Aorta (tissue), 5 donors: ENCODE measurements at regions not wholly inside any gene's neighbourhood (a gene's known extent, or its start where the extent isn't known, plus 50 kb on each side); places are given as distances from the start of the nearest gene placed in this dataset.

ENCODE experiments used
- ATAC-seq: fragments of 200-7000 bp; cut with Tn5 transposase; one replicate; pipeline ENCODE4 v1.9.1; 2022; ENCODE audit warnings: moderate library complexity; ENCODE audit not compliant: low FRiP score
- DNase-seq, 2 donors: peaks; one replicate each; pipeline ENCODE4 v3.0.0-alpha.2; 2020
- H3K27ac ChIP-seq, 2 donors: one replicate each; pipeline ENCODE4 v1.5.1; 2013; ENCODE audit warnings: low read length in 2 of 2, mild to moderate bottlenecking in 2 of 2, moderate library complexity in 2 of 2, control low read depth in 1 of 2, inconsistent platforms in 1 of 2, low read depth in 1 of 2
- H3K27me3 ChIP-seq, 2 donors: one replicate each; pipeline ENCODE4 v1.6.1; 2013; ENCODE audit warnings: control low read depth in 1 of 2, low read length in 1 of 2, mild to moderate bottlenecking in 1 of 2, moderate library complexity in 1 of 2; ENCODE audit not compliant: insufficient read depth in 2 of 2, control insufficient read depth in 1 of 2
- H3K36me3 ChIP-seq, 2 donors: one replicate each; pipeline ENCODE4 v1.6.1; 2013; ENCODE audit warnings: control low read depth in 1 of 2, low read length in 1 of 2, mild to moderate bottlenecking in 1 of 2; ENCODE audit not compliant: insufficient read depth in 2 of 2, control insufficient read depth in 1 of 2
- H3K4me1 ChIP-seq, 2 donors: one replicate each; pipeline ENCODE4 v1.6.1; 2013; ENCODE audit warnings: low read length in 2 of 2, control low read depth in 1 of 2, mild to moderate bottlenecking in 1 of 2, moderate library complexity in 1 of 2; ENCODE audit not compliant: insufficient read depth in 2 of 2, control insufficient read depth in 1 of 2
- H3K4me3 ChIP-seq, 2 donors: one replicate each; pipeline ENCODE4 v1.5.1; 2013; ENCODE audit warnings: low read length in 2 of 2, control low read depth in 1 of 2, mild to moderate bottlenecking in 1 of 2
- H3K9me3 ChIP-seq: one replicate; pipeline ENCODE4 v1.6.1; 2013; ENCODE audit warnings: mild to moderate bottlenecking, low read length; ENCODE audit not compliant: control insufficient read depth
- WGBS, 2 donors: extraction: QIAGEN DNeasy Blood & Tissue Kit; methylation state at CpG; one replicate each; pipeline ENCODE4 v1.1.7; 2013; 5-methylcytosine and 5-hydroxymethylcytosine counted together
- intact Hi-C, 2 donors: fragments of 100-400 bp; cut with DNase I; formaldehyde crosslinking; loops; one replicate each; pipeline versions ENCODE4 v1.14.2 to v1.15.0; 2022
- donor health status: healthy with polysubstance abuse.
- donor health status: Bipolar disorder and iron deficiency.
- donor health status: DM: no; HTN: no; CAD: no.
- donor health status: DM: no; HTN: no; CAD: no.
- donor health status: DM: yes; HTN: yes; CAD: no.

GRCh38 chr6:122092366-122092765 lies 307.1 kb upstream of the HSF2 start:
- no peak overlapping the region for H3K4me3 ChIP-seq
- no peaks in the 10 kb centered on the region for H3K4me1 ChIP-seq
- ATAC-seq: no peak
- H3K9me3 ChIP-seq: no peaks in the 10 kb centered on the region
- WGBS, 2 donors: 89 to 95% methylated on average over 1 of the region's 1 CpG
- no peak overlapping the region for H3K27ac ChIP-seq
- H3K36me3 ChIP-seq: no peaks in the 10 kb centered on the region
- no peaks in the 10 kb centered on the region for H3K27me3 ChIP-seq
- no peak for DNase-seq
- intact Hi-C loops: no loop called here

DNA sequence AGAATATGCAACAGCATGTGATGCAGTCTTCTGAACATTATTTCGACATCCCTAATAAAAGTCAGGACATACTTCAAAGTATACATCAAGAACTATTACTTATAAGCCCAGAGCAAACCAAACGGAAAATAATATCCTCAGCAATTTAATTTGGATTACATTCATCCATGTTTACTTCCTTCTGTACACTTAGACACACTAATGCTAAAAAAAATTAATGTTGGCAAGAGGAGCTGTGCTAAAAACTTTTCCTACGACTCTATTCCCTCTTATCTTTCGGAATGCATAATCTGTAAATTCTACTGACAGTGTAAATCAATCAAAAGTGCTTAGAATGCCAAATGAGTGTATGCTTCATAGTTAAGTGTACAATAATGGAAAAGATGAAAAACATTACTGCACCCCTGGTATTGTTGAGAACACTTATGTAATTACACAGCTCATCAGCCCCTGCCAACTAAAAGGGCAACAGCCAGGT lies 301.2 kb upstream of the HSF2 start:
- H3K36me3 ChIP-seq: no peaks in the 10 kb centered on the region
- no peaks in the 10 kb centered on the region for H3K4me1 ChIP-seq
- ATAC-seq (no peak), DNase-seq (no peak)
- intact Hi-C loops: no loop called here
- H3K4me3 ChIP-seq: no peak overlapping the region
- H3K27me3 ChIP-seq: no peaks in the 10 kb centered on the region
- peaks cover 3% of the 10 kb centered on the region for H3K9me3 ChIP-seq
- H3K27ac ChIP-seq: no peak overlapping the region
- 45 to 46% methylated on average over 4 of the region's 4 CpGs for WGBS, 2 donors

DNA sequence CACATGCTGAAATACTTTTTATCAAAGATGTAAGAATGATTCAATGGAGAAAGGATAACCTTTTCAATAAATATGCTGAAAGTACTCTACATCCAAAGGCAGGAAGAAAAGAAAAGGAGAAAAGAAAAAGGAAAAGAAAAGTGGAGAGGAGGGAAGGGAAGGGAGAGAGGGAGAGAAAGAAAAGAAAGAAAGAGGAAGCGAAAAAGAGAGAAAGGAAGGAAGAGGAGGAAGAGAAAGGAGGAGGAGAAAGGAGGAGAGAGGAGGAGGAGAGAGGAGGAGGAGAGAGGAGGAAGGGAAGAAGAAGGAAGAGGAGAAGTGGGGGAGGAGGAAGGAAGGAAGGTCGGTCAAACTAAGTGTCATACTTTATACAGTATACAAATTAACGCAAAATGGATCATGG lies 297.4 kb upstream of the HSF2 start:
- peaks cover 3% of the 10 kb centered on the region for H3K9me3 ChIP-seq
- H3K27ac ChIP-seq: no peak overlapping the region
- no peak overlapping the region for H3K4me3 ChIP-seq
- no peaks in the 10 kb centered on the region for H3K27me3 ChIP-seq
- H3K4me1 ChIP-seq: no peaks in the 10 kb centered on the region
- DNase-seq (no peak), ATAC-seq (no peak)
- intact Hi-C loops: no loop called here
- WGBS, 2 donors: 93 to 95% methylated on average over 3 of the region's 3 CpGs
- H3K36me3 ChIP-seq: no peaks in the 10 kb centered on the region

DNA sequence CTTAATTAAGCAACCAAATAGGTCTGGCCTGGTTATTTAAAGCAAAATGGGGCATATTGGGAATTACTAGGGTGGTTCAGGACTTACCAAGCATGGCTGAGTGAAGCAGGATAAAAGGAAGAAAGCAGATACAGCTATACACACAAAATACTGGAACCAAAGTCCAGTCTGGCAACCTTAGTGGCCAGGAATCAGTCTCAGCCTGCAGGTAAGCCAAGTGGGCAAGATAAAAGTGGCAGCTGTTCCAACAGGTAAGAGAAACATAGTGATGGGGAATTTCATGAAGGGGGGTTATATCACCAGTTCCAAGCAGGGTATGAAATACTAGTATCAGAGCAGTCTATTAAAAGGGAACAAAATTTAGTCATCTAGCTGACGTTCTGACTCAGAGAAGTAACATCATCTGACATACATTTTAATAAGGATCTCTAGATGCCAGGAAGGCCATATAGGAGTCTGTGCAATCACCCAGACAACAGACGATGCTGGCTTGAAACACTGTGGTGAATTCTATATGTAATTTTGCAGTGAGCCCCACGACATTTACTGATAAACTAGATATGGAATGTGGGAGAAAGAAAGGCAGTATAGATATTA lies 292.1 kb upstream of the HSF2 start:
- Histone ChIP-seq H3K36me3 (no peaks in the 10 kb centered on the region), H3K4me3 (no peak overlapping the region), H3K27ac (no peak overlapping the region), H3K4me1 (no peaks in the 10 kb centered on the region), H3K9me3 (no peaks in the 10 kb centered on the region), H3K27me3 (no peaks in the 10 kb centered on the region)
- DNase-seq: no peak
- ATAC-seq: no peak
- WGBS, 2 donors: 75 to 79% methylated on average over 3 of the region's 3 CpGs
- intact Hi-C loops: no loop called here

DNA sequence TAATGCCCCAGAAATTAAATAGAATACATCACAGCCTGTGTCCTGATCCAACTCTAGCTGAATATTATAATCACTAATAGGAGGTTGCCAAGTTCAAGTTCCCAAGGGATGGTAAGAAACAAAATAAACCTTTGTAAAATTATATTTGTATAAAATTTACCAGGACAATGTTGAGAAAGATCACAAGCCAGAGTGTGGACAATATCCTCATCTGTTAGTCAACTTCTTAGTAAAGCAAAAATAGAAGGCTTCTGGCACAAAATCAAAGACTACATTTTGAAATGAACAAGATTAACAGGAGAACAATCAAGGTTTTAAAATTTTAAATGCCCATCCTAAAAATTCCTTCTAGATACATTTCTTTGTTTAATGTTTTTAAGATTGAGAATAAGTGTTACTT lies 290.4 kb upstream of the HSF2 start:
- no peaks in the 10 kb centered on the region for H3K4me1 ChIP-seq
- DNase-seq (no peak), ATAC-seq (no peak)
- no peaks in the 10 kb centered on the region for H3K36me3 ChIP-seq
- intact Hi-C loops: no loop called here
- H3K27ac ChIP-seq: no peak overlapping the region
- H3K27me3 ChIP-seq: no peaks in the 10 kb centered on the region
- H3K9me3 ChIP-seq: no peaks in the 10 kb centered on the region
- H3K4me3 ChIP-seq: no peak overlapping the region

DNA sequence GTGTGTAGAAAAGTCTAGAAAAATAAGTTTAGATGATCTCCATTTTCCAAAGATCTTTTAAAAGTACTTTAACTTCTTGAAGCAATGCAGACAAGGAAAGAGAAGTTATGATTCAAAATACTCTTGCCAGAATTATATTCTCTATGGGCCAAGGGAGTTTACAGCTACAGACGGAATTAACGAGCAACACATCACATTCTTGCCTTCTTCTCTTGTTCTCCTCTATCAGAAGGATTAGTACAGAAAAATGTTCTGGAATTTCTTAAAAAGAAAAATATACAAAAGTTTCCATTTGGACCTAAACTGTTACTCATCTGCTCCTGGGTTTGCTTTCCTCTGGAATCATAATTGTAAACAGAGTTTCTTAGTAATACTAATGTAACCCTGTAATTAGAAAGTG lies 284.7 kb upstream of the HSF2 start:
- H3K36me3 ChIP-seq: no peaks in the 10 kb centered on the region
- H3K27ac ChIP-seq: no peak overlapping the region
- WGBS, 2 donors: 22 to 37% methylated on average over 2 of the region's 2 CpGs
- no peak overlapping the region for H3K4me3 ChIP-seq
- DNase-seq: no peak
- no peaks in the 10 kb centered on the region for H3K27me3 ChIP-seq
- intact Hi-C loops: no loop called here
- ATAC-seq: peak; percentile 47
- no peaks in the 10 kb centered on the region for H3K4me1 ChIP-seq
- H3K9me3 ChIP-seq: no peaks in the 10 kb centered on the region

GRCh38 chr6:122116119-122116834 lies 283.2 kb upstream of the HSF2 start:
- 59 to 75% methylated on average over 5 of the region's 5 CpGs for WGBS, 2 donors
- DNase-seq: no peak

GRCh38 chr6:122116835-122117627 lies 282.4 kb upstream of the HSF2 start:
- Histone ChIP-seq H3K9me3 (no peaks in the 10 kb centered on the region), H3K4me3 (no peak overlapping the region), H3K27ac (no peak overlapping the region), H3K27me3 (no peaks in the 10 kb centered on the region), H3K36me3 (no peaks in the 10 kb centered on the region), H3K4me1 (no peaks in the 10 kb centered on the region)
- intact Hi-C loops: no loop called here
- 25 to 56% methylated on average over 2 of the region's 2 CpGs for WGBS, 2 donors
- DNase-seq (no peak), ATAC-seq (peak; percentile 66)

More at GRCh38 chr6:122116119-122116834, 283.2 kb upstream of the HSF2 start:
- intact Hi-C loops: no loop called here
- ATAC-seq: peak; percentile 62
- Histone ChIP-seq H3K4me1 (no peaks in the 10 kb centered on the region), H3K4me3 (no peak overlapping the region), H3K36me3 (no peaks in the 10 kb centered on the region), H3K9me3 (no peaks in the 10 kb centered on the region), H3K27ac (no peak overlapping the region), H3K27me3 (no peaks in the 10 kb centered on the region)
